ENCODE measurements at regions not wholly inside any gene's neighbourhood (a gene's known extent, or its start where the extent isn't known, plus 50 kb on each side); places are given as distances from the start of the nearest gene placed in this dataset.

DNA sequence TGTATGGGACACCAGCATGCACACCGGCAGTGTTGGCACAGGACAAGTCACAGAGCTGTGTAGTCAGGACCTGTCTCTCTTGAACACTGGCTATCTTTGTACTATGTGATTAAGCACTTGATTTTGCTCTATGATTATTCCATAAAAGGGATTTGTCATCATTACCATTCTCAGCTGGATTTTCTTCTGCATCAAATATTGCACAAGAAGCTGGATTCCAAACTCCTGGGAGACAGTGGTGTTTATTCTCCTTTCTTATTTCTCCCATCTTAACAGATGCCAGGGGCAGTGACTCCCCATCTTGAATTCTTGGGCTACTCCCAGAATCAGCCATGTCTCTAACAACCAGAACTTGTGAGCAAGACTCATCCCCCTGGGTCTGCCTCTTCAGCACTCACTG lies 62.5 kb upstream of the GNAZ start:
- no peaks in the 10 kb centered on the region for H3K27me3 ChIP-seq
- H3K36me3 ChIP-seq: no peaks in the 10 kb centered on the region
- TF ChIP-seq, protein P1, sequence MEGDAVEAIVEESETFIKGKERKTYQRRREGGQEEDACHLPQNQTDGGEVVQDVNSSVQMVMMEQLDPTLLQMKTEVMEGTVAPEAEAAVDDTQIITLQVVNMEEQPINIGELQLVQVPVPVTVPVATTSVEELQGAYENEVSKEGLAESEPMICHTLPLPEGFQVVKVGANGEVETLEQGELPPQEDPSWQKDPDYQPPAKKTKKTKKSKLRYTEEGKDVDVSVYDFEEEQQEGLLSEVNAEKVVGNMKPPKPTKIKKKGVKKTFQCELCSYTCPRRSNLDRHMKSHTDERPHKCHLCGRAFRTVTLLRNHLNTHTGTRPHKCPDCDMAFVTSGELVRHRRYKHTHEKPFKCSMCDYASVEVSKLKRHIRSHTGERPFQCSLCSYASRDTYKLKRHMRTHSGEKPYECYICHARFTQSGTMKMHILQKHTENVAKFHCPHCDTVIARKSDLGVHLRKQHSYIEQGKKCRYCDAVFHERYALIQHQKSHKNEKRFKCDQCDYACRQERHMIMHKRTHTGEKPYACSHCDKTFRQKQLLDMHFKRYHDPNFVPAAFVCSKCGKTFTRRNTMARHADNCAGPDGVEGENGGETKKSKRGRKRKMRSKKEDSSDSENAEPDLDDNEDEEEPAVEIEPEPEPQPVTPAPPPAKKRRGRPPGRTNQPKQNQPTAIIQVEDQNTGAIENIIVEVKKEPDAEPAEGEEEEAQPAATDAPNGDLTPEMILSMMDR (IDR thresholded peaks at IDR 0.05): no peak
- no peak for TF ChIP-seq POLR2A (IDR thresholded peaks at IDR 0.05)
- TF ChIP-seq EP300 (IDR thresholded peaks at IDR 0.05): no peak
- TF ChIP-seq POLR2AphosphoS5 (IDR thresholded peaks at IDR 0.05): no peak
- H3K4me3 ChIP-seq: no peak overlapping the region
- no peak overlapping the region for H3K27ac ChIP-seq
- DNase-seq: no peak
- no peaks in the 10 kb centered on the region for H3K4me1 ChIP-seq
- WGBS, 2 donors: 63 to 100% methylated on average over 1 of the region's 1 CpG
- no peak for ATAC-seq (ENCODE audit: low FRiP score in 2 of 2)
- H3K9me3 ChIP-seq: no peaks in the 10 kb centered on the region

DNA sequence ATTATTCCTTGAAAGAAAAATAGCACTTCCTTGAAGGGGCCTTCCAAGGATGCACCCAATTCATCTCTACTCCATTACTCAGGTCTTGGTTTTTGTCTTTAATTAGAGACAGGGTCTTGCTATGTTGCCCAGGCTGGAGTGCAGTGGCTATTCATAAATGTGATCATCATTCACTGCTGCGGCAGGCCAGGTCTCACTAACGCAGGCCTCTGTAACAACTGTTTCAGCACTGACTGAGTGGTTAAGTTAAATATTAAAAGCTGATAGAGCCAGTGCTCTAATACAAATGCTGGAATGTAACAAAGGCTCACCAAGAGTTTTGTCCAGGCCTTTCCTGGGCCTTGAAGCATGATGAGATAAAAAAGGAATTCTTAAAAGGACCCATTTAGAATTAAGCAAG lies 61.4 kb upstream of the GNAZ start:
- no peak for ATAC-seq (ENCODE audit: low FRiP score in 2 of 2)
- TF ChIP-seq POLR2A (IDR thresholded peaks at IDR 0.05): no peak
- TF ChIP-seq, protein P1 (IDR thresholded peaks at IDR 0.05): no peak
- TF ChIP-seq EP300 (IDR thresholded peaks at IDR 0.05): no peak
- no peak for TF ChIP-seq POLR2AphosphoS5 (IDR thresholded peaks at IDR 0.05)
- no peaks in the 10 kb centered on the region for H3K9me3 ChIP-seq

More for the DNA sequence above, 61.4 kb upstream of the GNAZ start:
- no peaks in the 10 kb centered on the region for H3K4me1 ChIP-seq
- H3K27ac ChIP-seq: no peak overlapping the region
- H3K36me3 ChIP-seq: no peaks in the 10 kb centered on the region
- no peak for DNase-seq
- 70 to 81% methylated on average over 2 of the region's 2 CpGs for whole genome bisulfite sequencing, 2 donors
- no peak overlapping the region for H3K4me3 ChIP-seq
- no peaks in the 10 kb centered on the region for H3K27me3 ChIP-seq

Data from upper lobe of left lung (tissue), 6 donors.